RWPE2 (cell line): ENCODE measurements at regions not wholly inside any gene's neighbourhood (a gene's known extent, or its start where the extent isn't known, plus 50 kb on each side); places are given as distances from the start of the nearest gene placed in this dataset.

Experiments used
- ATAC-seq: fragments of 200-7000 bp; cut with Tn5 transposase; 3 replicates; pipeline ENCODE4 v1.9.1; 2021; ENCODE audit warnings: low read depth
- DNase-seq: peaks from one replicate; pipeline ENCODE4 v3.0.0-alpha.2; 2020; ENCODE audit warnings: low spot score
- H3K27ac ChIP-seq: fragments of 450-650 bp; 2 replicates; pipeline ENCODE4 v1.5.1; 2017; ENCODE audit warnings: mild to moderate bottlenecking; ENCODE audit not compliant: poor library complexity, severe bottlenecking
- H3K27me3 ChIP-seq: fragments of 250-450 bp; sonication (Bioruptor Pico); 2 replicates; pipeline ENCODE4 v1.5.1; 2021; ENCODE audit warnings: mild to moderate bottlenecking, moderate library complexity; ENCODE audit not compliant: insufficient read depth, poor library complexity, severe bottlenecking
- H3K36me3 ChIP-seq: fragments of 250-450 bp; sonication (Bioruptor Pico); 2 replicates; pipeline ENCODE4 v1.5.1; 2020; ENCODE audit warnings: low read depth, mild to moderate bottlenecking, moderate library complexity
- H3K4me1 ChIP-seq: fragments of 250-450 bp; sonication (Bioruptor Pico); 2 replicates; pipeline ENCODE4 v1.5.1; 2021; ENCODE audit warnings: mild to moderate bottlenecking, moderate library complexity; ENCODE audit not compliant: insufficient read depth, poor library complexity, severe bottlenecking
- H3K4me3 ChIP-seq: fragments of 250-450 bp; sonication (Bioruptor Pico); 2 replicates; pipeline ENCODE4 v1.5.1; 2021; ENCODE audit warnings: mild to moderate bottlenecking, moderate library complexity; ENCODE audit not compliant: severe bottlenecking
- H3K9me3 ChIP-seq: fragments of 250-450 bp; sonication (Bioruptor Pico); 2 replicates; pipeline ENCODE4 v1.5.1; 2021; ENCODE audit warnings: mild to moderate bottlenecking, moderate library complexity; ENCODE audit not compliant: severe bottlenecking
- TF ChIP-seq, protein P1 (sequence below): fragments of 450-650 bp; IDR thresholded peaks from one replicate; pipeline ENCODE4 v1.5.1; 2017; ENCODE audit warnings: mild to moderate bottlenecking, moderate library complexity; ENCODE audit not compliant: poor library complexity, severe bottlenecking

GRCh38 chr3:115248274-115248673, 101.2 kb upstream of the ZBTB20 start:
- ATAC-seq (no peak), DNase-seq (no peak)
- Histone ChIP-seq H3K9me3 (no peaks in the 10 kb centered on the region), H3K4me1 (peaks cover 37% of the 10 kb centered on the region), H3K27ac (no peak overlapping the region), H3K36me3 (no peaks in the 10 kb centered on the region), H3K4me3 (no peak overlapping the region), H3K27me3 (no peaks in the 10 kb centered on the region)
- TF ChIP-seq, protein P1, sequence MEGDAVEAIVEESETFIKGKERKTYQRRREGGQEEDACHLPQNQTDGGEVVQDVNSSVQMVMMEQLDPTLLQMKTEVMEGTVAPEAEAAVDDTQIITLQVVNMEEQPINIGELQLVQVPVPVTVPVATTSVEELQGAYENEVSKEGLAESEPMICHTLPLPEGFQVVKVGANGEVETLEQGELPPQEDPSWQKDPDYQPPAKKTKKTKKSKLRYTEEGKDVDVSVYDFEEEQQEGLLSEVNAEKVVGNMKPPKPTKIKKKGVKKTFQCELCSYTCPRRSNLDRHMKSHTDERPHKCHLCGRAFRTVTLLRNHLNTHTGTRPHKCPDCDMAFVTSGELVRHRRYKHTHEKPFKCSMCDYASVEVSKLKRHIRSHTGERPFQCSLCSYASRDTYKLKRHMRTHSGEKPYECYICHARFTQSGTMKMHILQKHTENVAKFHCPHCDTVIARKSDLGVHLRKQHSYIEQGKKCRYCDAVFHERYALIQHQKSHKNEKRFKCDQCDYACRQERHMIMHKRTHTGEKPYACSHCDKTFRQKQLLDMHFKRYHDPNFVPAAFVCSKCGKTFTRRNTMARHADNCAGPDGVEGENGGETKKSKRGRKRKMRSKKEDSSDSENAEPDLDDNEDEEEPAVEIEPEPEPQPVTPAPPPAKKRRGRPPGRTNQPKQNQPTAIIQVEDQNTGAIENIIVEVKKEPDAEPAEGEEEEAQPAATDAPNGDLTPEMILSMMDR = no peak

DNA sequence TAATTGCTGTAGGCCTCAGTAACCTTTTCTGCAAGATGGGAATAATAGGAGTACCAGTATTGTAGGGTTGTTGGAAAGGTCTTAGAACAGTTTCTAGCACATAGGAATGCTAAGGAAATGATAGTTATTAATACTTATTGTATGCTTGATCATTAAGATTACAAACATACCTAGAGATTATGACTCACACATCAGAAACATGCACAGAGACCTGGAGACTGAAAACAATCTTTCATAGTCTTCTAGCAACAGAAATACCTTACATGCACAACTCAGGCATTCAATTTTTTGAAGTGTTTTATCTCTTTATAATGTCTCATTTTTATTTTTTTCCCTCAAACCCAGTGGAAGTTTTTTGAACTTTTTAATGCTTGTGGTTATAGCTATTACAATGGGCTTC, 104.4 kb upstream of the ZBTB20 start:
- peaks cover 20% of the 10 kb centered on the region for H3K4me1 ChIP-seq
- no peak overlapping the region for H3K27ac ChIP-seq
- H3K4me3 ChIP-seq = no peak overlapping the region
- H3K27me3 ChIP-seq = no peaks in the 10 kb centered on the region
- no peaks in the 10 kb centered on the region for H3K36me3 ChIP-seq
- DNase-seq (no peak), ATAC-seq (peak; percentile 78)
- no peaks in the 10 kb centered on the region for H3K9me3 ChIP-seq
- TF ChIP-seq, protein P1 = no peak

DNA sequence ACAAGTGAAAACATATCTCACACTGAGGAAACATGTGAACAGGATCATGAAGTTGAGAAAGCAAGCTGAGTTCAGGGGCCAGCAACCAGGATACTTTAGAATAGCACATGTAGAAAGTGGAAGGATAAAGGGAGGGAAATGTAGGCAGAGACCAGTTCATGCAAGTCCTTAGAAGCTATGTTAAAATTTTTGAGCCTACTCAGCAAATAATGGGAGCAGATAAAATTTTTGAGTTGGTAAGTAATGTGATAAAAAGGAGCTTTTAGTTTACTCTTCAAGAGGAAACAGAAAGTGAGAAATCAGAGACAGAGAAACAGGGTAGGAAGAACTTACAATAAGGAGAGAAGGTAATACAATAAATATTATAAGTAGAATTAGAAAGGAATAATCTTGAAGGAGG, 105.6 kb upstream of the ZBTB20 start:
- Histone ChIP-seq H3K27me3 (no peaks in the 10 kb centered on the region), H3K4me1 (peaks cover 18% of the 10 kb centered on the region), H3K27ac (no peak overlapping the region), H3K36me3 (no peaks in the 10 kb centered on the region), H3K9me3 (no peaks in the 10 kb centered on the region), H3K4me3 (no peak overlapping the region)
- TF ChIP-seq, protein P1 = no peak
- DNase-seq (no peak), ATAC-seq (no peak)

- H3K27me3 ChIP-seq = no peaks in the 10 kb centered on the region
- DNase-seq (peak; percentile 39), ATAC-seq (no peak)
- H3K4me1 ChIP-seq = peaks cover 8% of the 10 kb centered on the region
- TF ChIP-seq, protein P1 = no peak
- no peaks in the 10 kb centered on the region for H3K9me3 ChIP-seq
- no peaks in the 10 kb centered on the region for H3K36me3 ChIP-seq
- no peak overlapping the region for H3K4me3 ChIP-seq
- no peak overlapping the region for H3K27ac ChIP-seq
Measured at GRCh38 chr3:115254492-115255196, 107.6 kb upstream of the ZBTB20 start.

DNA sequence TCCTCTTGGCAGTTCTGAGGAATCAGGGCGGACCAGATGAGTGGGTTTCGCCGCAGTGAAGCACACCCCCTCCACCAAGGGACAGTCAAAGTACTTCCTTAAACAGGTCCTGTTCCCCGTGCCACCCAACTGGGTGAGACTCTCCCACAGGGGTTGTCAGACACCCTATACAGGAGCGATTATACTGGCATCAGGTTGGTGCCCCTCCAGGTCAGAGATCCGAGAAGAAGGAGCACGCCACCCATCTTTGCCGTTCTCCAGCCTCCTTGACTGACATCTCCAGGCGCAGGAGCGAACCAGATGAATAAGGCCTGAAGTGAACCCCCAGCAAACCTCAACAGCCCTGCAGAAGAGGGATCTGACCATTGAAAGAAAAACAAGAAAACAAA, 108.1 kb upstream of the ZBTB20 start:
- Histone ChIP-seq H3K9me3 (no peaks in the 10 kb centered on the region), H3K27me3 (no peaks in the 10 kb centered on the region), H3K4me3 (no peak overlapping the region), H3K4me1 (peaks cover 8% of the 10 kb centered on the region), H3K36me3 (no peaks in the 10 kb centered on the region), H3K27ac (no peak overlapping the region)
- no peak for ATAC-seq
- TF ChIP-seq, protein P1 = no peak
- no peak for DNase-seq
